KBM-7 (cell line): ENCODE measurements at regions not wholly inside any gene's neighbourhood (a gene's known extent, or its start where the extent isn't known, plus 50 kb on each side); places are given as distances from the start of the nearest gene placed in this dataset.

Experiments used
- DNase-seq: peaks from one replicate; pipeline ENCODE4 v3.0.0-alpha.2; 2015
- in situ Hi-C: fragments of 300-500 bp; cut with MboI; formaldehyde crosslinking; loops from 2 replicates; pipeline ENCODE4 v1.14.3; 2020; ENCODE audit warnings: low sequenced_read_pairs, low pct_unique_long_range_greater_than_20kb, mixed read lengths

DNA sequence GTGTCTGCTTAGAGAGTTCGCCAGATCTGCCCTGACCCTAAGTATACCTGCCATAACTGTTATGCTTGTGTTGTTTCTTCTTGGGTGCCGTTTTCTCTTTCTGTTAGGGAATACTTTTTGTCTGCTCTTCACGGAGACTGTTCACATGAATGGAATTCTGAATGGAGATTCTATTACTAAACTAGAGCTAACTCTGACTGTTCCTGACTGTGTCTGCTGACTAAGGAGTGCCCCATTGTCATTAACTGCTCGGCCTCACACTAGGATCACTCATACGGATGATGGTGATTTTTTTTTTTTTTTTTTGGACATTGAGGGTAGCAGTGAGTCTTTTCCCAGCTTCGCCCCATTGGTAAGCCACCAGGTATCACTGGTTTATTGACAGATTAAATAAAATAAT is 104.8 kb upstream of the SLC8A1 start:
- in situ Hi-C loops, result loop anchor here (25.0 kb wide), 1 partner anchor 644 kb away; no protein-coding TSS in a partner anchor
- DNase-seq, result no peak

- in situ Hi-C loops, result loop anchor here (25.0 kb wide), 1 partner anchor 646 kb away; no protein-coding TSS in a partner anchor
- DNase-seq, result no peak
These were observed 106.9 kb upstream of the SLC8A1 start for GRCh38 chr2:40558761-40559160.

GRCh38 chr2:40559175-40559574 is 107.3 kb upstream of the SLC8A1 start:
- in situ Hi-C loops, result loop anchor here (25.0 kb wide), 1 partner anchor 647 kb away; no protein-coding TSS in a partner anchor
- DNase-seq, result no peak

- in situ Hi-C loops, result loop anchor here (25.0 kb wide), 1 partner anchor 652 kb away; no protein-coding TSS in a partner anchor
- no peak for DNase-seq
These were observed 112.3 kb upstream of the SLC8A1 start for GRCh38 chr2:40564184-40564583.

DNA sequence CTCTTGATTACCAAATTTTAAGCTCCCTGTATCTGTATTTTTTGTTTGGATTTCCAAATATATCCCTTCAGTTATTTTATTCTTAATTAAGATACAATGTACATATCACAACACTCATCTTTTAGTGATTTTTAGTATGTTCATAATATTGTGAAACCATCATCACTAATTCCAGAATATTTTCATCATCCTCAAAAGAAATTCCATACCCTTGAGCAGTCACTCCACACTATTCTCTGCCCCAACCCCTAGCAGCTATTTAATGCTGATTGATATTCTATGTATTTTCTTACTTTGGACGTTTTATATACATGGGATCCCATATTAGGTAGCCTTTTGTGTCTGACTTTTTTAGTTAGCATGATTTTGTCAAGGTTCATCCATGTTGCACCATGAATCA is 127.4 kb upstream of the SLC8A1 start:
- no peak for DNase-seq
- in situ Hi-C loops, result no loop called here

DNA sequence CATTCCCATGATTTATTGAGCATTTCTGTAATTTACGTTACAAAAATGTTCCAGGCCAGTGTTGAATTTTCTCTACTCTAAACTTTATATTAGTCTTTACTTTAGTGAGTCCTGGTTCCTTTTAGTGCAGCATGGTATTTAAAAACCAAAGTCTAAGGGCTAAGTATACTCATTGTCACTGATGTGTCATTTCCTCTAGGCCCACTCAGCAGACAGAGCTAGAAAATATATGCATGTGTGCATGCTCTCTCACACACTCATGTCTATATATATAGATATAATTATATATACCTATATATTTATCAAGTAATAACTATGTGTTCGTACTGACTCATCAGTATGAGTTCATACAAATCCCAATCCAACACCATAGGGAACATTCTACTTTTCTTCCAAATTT is 132.5 kb upstream of the SLC8A1 start:
- in situ Hi-C loops, result no loop called here
- no peak for DNase-seq

DNA sequence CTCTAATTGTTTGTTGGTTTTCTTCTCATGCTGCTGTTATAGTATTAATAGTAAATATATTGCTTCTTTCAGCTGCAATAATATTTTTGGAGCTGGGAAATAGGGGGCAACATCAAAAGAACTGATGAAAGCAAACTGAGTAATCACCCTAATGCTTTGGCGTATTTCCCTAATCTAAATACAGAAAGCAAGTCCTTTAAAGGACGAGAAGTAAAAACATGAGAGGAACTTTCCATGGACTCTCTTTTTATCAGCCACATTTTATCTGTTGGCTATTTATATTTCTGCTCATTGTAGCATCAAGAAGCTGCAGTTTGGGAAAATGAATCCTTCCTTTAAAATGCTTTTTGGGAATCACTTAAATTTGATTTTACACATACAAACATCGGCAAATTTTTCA is 139.9 kb upstream of the SLC8A1 start:
- in situ Hi-C loops, result no loop called here
- no peak for DNase-seq

- DNase-seq, result no peak
- in situ Hi-C loops, result no loop called here
These were observed 140.3 kb upstream of the SLC8A1 start for GRCh38 chr2:40592218-40592617.

GRCh38 chr2:40606862-40607261 is 155.0 kb upstream of the SLC8A1 start:
- no peak for DNase-seq
- in situ Hi-C loops, result no loop called here

GRCh38 chr2:40611196-40611595 is 159.3 kb upstream of the SLC8A1 start:
- in situ Hi-C loops, result no loop called here
- DNase-seq, result no peak

DNA sequence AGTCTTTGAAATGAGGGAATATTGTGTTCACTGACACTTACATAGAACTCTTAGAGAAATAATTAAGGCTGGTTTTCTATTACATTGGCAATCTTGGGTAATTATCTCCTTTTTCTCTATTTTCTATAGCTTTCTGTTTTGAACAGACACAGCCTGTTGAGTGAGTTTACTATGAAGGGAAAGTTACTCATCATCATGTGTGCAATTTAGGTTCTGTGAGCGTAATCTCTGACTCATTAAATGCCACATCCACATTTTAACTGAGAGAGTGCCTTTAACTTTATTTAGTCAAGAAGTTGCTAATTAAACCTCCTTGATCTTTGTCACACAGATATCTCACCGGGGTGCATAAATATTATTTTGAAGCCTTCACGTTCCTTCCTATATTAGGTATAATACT is 174.0 kb upstream of the SLC8A1 start:
- no peak for DNase-seq
- in situ Hi-C loops, result no loop called here

- in situ Hi-C loops, result no loop called here
- DNase-seq, result no peak
These were observed 176.7 kb upstream of the SLC8A1 start for GRCh38 chr2:40628556-40628955.

DNA sequence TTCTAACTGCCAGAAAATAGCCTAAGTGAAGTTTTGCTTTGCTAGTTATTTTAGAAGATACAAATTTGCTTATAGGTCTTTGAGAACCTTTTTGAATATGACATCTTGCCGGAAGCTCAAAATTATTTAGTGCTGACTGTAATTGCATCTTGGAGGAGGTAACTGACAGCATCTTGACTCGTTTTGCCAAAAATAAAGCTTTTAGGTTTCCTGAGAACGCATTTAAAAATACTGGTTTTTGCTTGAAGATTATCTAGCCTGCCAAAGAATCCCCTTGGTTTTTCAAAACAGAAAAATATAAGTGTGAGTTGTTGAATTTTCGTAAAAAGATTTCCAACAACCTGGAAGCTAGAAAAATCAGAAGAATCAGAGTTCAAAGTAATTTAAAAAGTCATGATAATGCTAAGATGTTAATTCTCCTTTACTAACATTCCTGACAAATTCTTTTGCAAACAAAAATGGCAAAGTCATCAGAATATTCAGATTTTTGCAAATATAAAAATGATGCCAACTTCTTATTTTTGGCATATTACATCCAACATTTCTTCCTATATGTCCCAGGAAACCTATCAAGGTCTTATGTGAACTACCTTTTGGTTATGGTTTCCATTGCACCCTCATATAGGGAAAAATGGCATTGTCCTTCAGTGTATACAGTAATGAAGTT is 178.0 kb upstream of the SLC8A1 start:
- in situ Hi-C loops, result no loop called here
- no peak for DNase-seq

DNA sequence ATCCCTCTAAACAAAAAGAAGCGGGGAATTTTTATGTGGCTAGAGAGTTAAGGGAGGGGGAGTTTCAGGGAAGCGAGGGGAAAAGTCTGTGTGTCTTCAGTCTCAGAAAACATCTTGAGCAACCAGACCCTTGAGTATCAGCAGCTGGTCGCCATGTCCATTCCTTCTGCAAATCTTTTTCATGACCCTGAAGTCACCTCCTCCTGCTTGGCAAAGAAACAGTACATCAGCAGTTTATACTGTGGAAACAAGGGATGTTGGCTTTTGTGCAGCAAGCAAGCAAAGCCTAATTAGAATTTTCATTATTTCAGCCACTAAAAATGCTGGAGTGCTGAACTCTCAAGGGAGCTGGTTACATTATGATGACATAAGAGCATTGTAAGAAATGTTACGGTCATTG is 187.4 kb upstream of the SLC8A1 start:
- DNase-seq, result no peak
- in situ Hi-C loops, result no loop called here

- in situ Hi-C loops, result no loop called here
- DNase-seq, result no peak
These were observed 190.3 kb upstream of the SLC8A1 start for GRCh38 chr2:40642237-40642636.

- DNase-seq, result no peak
- in situ Hi-C loops, result no loop called here
These were observed 190.8 kb upstream of the SLC8A1 start for GRCh38 chr2:40642726-40643125.

GRCh38 chr2:40646642-40647041 is 194.8 kb upstream of the SLC8A1 start:
- in situ Hi-C loops, result no loop called here
- DNase-seq, result no peak

DNA sequence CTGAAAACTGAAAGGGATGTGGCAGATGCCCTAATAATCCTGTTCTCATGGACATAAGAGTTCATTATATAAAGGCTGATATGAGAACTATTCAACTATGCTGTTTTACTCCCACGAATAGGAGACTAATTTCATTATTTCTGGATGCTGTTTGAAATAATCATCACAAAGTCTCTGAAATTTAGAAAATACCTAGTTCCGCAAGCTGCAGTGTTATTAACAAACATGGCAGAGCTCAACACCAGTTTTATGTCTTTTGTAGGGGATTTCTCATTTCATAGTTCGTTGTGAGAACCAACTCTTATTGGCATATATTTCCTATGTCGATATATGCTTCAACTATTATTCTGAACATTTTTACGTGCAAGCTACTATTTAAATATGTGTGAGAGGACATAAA is 200.3 kb upstream of the SLC8A1 start:
- no peak for DNase-seq
- in situ Hi-C loops, result no loop called here

- no peak for DNase-seq
- in situ Hi-C loops, result no loop called here
These were observed 201.9 kb upstream of the SLC8A1 start for GRCh38 chr2:40653829-40654228.

DNA sequence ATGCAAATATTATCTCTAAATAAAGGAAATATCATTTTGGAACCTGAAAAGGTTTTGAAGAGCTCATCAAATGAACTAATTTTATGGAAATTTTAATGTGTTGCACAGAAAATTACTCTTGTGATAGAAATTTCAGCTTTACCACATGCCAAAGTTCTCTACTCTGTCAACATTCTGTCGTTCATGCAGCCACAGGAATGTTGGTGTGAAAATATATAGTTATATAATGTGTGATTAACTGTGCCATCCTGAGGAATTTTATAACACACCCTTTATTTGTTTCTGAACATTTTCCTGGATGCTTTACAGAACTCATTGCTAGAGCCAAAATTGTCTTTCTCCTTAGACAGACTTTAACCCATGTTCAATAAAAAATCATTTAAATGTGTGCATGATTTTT is 202.5 kb upstream of the SLC8A1 start:
- in situ Hi-C loops, result no loop called here
- DNase-seq, result no peak

DNA sequence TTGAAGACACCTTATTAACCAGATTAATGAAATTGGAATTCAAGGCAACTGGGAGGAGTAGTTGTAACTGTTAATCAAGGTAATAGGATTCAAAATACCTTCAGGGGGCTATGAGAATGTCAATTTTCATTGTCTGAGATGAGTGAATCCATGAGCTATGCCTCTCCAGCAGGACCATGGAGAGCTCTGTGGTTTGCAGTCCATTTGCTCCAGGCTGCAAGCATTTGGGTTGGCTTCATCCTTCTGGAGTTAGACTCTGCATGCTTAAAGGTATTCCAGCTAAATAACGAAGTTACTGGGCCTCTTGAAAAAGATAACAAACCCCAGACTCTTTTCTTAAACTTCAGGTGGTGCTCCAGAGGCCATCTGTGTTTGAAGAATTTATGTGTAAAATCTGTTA is 207.1 kb upstream of the SLC8A1 start:
- in situ Hi-C loops, result no loop called here
- DNase-seq, result no peak
